ENCODE measurements at regions not wholly inside any gene's neighbourhood (a gene's known extent, or its start where the extent isn't known, plus 50 kb on each side); places are given as distances from the start of the nearest gene placed in this dataset.

DNA sequence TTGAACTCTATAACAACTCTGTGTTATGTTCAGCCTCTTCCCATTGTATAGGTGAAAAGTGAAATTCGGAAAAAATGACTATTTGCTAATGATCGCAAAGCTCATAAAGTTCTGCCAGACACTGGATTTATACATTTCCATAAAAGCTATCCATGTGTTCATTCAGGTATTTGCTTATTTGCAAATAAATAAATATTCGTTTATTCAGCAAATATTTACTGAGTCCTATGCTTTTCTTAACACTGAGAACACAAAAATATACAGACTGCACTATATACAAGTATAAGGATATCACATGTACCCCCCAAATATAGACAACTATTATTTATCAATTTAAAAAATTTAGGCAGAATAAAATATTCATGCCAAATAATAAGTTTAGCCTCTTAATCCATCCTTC lies 63.2 kb upstream of the ATP8B1 start:
- Histone ChIP-seq H3K36me3 (replicated peaks; ENCODE audit: low read depth, low read length) (peaks cover 2% of the 10 kb centered on the region), H3K27ac (ENCODE audit: low read length) (no peak overlapping the region), H2AFZ (ENCODE audit: low read depth, low read length) (no peak overlapping the region), H3K9me3 (ENCODE audit: insufficient read depth, low read length) (peaks cover 3% of the 10 kb centered on the region; the same call in 1 of the 2 replicates), H3K4me3 (ENCODE audit: low read length) (no peak overlapping the region), H3K27me3 (ENCODE audit: low read depth, low read length) (no peaks in the 10 kb centered on the region), H4K20me1 (ENCODE audit: insufficient read depth, low read length) (no peaks in the 10 kb centered on the region), H3K79me2 (ENCODE audit: low read length) (no peaks in the 10 kb centered on the region), H3K9ac (ENCODE audit: low read length) (no peak overlapping the region), H3K4me1 (ENCODE audit: low read length) (no peaks in the 10 kb centered on the region), H3K4me2 (ENCODE audit: low read length) (no peak overlapping the region)
- TF ChIP-seq, protein P1, sequence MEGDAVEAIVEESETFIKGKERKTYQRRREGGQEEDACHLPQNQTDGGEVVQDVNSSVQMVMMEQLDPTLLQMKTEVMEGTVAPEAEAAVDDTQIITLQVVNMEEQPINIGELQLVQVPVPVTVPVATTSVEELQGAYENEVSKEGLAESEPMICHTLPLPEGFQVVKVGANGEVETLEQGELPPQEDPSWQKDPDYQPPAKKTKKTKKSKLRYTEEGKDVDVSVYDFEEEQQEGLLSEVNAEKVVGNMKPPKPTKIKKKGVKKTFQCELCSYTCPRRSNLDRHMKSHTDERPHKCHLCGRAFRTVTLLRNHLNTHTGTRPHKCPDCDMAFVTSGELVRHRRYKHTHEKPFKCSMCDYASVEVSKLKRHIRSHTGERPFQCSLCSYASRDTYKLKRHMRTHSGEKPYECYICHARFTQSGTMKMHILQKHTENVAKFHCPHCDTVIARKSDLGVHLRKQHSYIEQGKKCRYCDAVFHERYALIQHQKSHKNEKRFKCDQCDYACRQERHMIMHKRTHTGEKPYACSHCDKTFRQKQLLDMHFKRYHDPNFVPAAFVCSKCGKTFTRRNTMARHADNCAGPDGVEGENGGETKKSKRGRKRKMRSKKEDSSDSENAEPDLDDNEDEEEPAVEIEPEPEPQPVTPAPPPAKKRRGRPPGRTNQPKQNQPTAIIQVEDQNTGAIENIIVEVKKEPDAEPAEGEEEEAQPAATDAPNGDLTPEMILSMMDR (IDR thresholded peaks at IDR 0.05; ENCODE audit: low read depth, low read length): no peak
- no peak for TF ChIP-seq EZH2phosphoT487 (IDR thresholded peaks at IDR 0.05; ENCODE audit: low read depth)

DNA sequence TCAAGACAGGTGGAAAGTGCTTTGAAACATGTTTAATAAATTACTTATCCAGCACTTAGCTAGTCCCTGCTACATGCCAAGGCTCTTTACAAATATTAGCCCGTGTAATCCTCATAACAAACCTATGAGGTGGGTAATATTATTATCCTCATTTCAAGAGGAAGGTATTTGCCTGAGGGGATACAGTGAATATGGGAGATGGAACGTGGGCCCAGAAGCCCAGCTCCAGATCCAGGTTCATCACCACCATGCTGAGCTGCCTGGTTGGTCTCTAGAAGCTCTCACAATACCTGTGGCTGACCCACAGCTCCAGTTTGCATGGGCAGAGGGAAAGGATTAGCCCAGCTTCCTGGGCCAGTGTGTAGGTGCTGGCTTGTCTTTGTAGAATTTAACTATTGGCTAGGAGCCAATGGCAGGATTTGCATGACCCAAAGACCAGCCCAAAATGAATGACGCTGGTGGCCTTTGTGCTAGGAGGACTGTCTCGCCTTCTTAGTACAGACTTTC lies 61.6 kb upstream of the ATP8B1 start:
- Histone ChIP-seq H3K9ac (ENCODE audit: low read length) (no peak overlapping the region), H3K4me2 (ENCODE audit: low read length) (no peak overlapping the region), H3K9me3 (ENCODE audit: insufficient read depth, low read length) (no peaks in the 10 kb centered on the region), H4K20me1 (ENCODE audit: insufficient read depth, low read length) (no peaks in the 10 kb centered on the region), H3K27ac (ENCODE audit: low read length) (no peak overlapping the region), H3K27me3 (ENCODE audit: low read depth, low read length) (peaks cover 14% of the 10 kb centered on the region), H3K4me3 (ENCODE audit: low read length) (no peak overlapping the region), H3K79me2 (ENCODE audit: low read length) (no peaks in the 10 kb centered on the region), H3K36me3 (replicated peaks; ENCODE audit: low read depth, low read length) (no peaks in the 10 kb centered on the region), H2AFZ (ENCODE audit: low read depth, low read length) (no peak overlapping the region), H3K4me1 (ENCODE audit: low read length) (no peaks in the 10 kb centered on the region)
- TF ChIP-seq EZH2phosphoT487 (IDR thresholded peaks at IDR 0.05; ENCODE audit: low read depth): no peak
- TF ChIP-seq, protein P1 (IDR thresholded peaks at IDR 0.05; ENCODE audit: low read depth, low read length): no peak

DNA sequence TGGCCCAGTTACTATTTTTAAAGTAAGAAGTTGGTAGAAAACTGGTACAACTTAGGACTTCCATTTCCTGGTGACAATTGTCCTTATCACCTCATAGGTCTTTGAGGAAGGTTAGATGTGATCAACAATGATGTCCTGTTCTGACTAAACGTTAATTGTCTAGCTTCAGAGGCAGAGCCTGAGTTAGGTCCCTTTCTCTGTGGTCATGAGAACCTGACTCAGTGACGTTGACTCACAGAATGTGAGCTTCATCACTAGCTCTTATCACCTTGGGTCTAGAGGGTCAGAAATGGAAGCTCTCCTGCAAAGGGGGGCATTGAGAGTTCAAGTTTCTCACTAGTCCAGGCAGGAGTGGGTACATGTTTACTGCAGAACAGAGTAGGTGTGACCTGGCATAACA lies 60.6 kb upstream of the ATP8B1 start:
- Histone ChIP-seq H3K4me2 (ENCODE audit: low read length) (no peak overlapping the region), H4K20me1 (ENCODE audit: insufficient read depth, low read length) (no peaks in the 10 kb centered on the region), H3K27ac (ENCODE audit: low read length) (no peak overlapping the region), H3K27me3 (ENCODE audit: low read depth, low read length) (peaks cover 14% of the 10 kb centered on the region), H3K4me1 (ENCODE audit: low read length) (0 out of 2 replicates have a peak, but pooled peaks cover 3% of the 10 kb centered on the region), H3K36me3 (replicated peaks; ENCODE audit: low read depth, low read length) (no peaks in the 10 kb centered on the region), H2AFZ (ENCODE audit: low read depth, low read length) (no peak overlapping the region), H3K79me2 (ENCODE audit: low read length) (no peaks in the 10 kb centered on the region), H3K9ac (ENCODE audit: low read length) (no peak overlapping the region), H3K4me3 (ENCODE audit: low read length) (no peak overlapping the region), H3K9me3 (ENCODE audit: insufficient read depth, low read length) (no peaks in the 10 kb centered on the region)
- TF ChIP-seq, protein P1 (IDR thresholded peaks at IDR 0.05; ENCODE audit: low read depth, low read length): no peak
- TF ChIP-seq EZH2phosphoT487 (IDR thresholded peaks at IDR 0.05; ENCODE audit: low read depth): no peak

DNA sequence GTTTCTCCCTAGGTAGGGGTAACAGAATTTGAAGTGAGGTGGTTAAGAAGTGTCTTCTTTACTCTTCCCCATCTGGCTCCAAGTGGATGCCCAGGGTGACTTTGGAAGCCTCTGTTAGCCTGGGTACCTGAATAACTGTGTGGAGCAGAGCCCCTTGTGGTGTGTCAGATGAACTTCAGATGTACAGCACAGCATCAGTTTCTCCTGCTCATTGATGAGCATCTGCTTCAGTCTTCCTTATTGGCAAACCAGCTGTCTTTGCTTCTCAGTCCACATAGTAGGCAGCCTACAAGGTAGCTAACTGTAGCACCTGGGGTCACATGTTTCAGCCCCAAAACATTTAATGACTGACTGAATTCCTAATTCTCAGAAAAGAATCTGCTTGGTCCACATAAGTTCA lies 56.2 kb upstream of the ATP8B1 start:
- no peak overlapping the region for H3K27ac ChIP-seq (ENCODE audit: low read length)
- no peaks in the 10 kb centered on the region for H4K20me1 ChIP-seq (ENCODE audit: insufficient read depth, low read length)
- H3K79me2 ChIP-seq (ENCODE audit: low read length): no peaks in the 10 kb centered on the region
- H3K36me3 ChIP-seq (replicated peaks; ENCODE audit: low read depth, low read length): no peaks in the 10 kb centered on the region
- TF ChIP-seq EZH2phosphoT487 (IDR thresholded peaks at IDR 0.05; ENCODE audit: low read depth): no peak
- TF ChIP-seq, protein P1 (IDR thresholded peaks at IDR 0.05; ENCODE audit: low read depth, low read length): peak; percentile 98
- H3K9me3 ChIP-seq (ENCODE audit: insufficient read depth, low read length): no peaks in the 10 kb centered on the region
- H3K27me3 ChIP-seq (ENCODE audit: low read depth, low read length): peaks cover 14% of the 10 kb centered on the region
- peaks cover 18% of the 10 kb centered on the region for H3K4me1 ChIP-seq (ENCODE audit: low read length)
- no peak overlapping the region for H3K9ac ChIP-seq (ENCODE audit: low read length)
- no peak overlapping the region for H3K4me3 ChIP-seq (ENCODE audit: low read length)
- no peak overlapping the region for H3K4me2 ChIP-seq (ENCODE audit: low read length)
- H2AFZ ChIP-seq (ENCODE audit: low read depth, low read length): no peak overlapping the region
